HG03575 (cell line): ENCODE measurements at regions not wholly inside any gene's neighbourhood (a gene's known extent, or its start where the extent isn't known, plus 50 kb on each side); places are given as distances from the start of the nearest gene placed in this dataset.

Source experiments
- ATAC-seq: cut with Tn5 transposase; IDR thresholded peaks from one replicate; pipeline ENCODE4 v1.9.1; 2021; ENCODE audit not compliant: unreplicated experiment, insufficient number of reproducible peaks, low FRiP score; ENCODE audit errors: extremely low read depth

DNA sequence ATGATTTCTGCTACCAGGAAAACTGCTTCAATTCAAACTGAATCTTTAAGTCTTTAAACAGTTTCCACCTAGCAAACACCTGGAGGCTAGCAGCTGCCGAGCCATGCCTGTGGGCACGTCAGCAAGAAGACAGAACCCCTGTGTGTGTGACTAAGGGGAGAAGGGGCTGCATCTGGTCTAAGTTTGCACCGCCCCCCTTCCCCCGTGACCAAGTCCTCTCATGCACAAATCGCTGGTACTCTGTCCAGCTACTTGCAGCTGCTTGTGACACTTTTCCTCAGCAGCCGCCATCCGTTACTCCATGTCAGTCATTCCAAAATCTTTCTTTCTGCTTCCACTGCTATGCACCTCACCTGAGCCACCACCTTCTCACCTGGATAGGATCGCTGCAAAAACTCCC, 355.0 kb downstream of the SS18 start:
- no peak for ATAC-seq

- no peak for ATAC-seq
Observed at GRCh38 chr18:25734336-25734735, 356.1 kb downstream of the SS18 start.

DNA sequence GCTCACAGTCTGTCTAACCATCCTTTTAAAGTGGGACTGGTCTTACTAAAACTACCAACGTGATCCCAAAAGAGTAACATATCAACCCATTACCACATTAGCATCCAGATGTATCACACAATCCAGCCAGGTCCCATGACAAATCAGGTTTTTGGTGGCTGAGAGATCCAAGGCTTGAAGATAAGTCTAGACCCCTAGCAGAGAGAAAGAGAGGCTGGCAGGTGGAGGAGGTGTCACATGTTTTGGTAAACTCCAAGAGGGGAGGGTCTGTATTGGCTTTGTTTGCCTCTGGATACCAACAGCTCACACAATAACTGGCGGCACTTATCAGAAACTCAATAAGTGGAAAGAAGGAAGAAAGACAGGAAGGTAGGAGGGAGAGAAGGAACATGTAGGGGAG, 357.6 kb downstream of the SS18 start:
- no peak for ATAC-seq

DNA sequence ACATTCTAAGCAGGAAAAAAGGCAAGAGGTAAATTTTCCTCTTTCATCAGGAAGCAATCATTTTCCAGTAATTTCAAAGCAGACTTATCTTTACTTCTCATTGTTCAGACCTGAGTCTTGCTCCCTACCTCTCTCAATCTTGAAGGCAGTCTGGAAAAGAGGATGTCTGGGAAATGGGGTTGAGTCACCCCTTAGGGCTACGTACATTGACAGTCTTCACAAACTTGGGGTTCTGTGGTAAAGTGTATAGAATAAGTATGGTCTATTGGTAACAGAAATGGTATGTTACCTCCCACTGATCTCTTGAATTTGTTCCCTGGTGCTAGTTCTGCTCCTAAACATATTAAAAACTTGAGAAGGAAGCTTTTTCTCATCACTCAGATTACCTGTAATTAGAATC, 361.3 kb downstream of the SS18 start:
- no peak for ATAC-seq

DNA sequence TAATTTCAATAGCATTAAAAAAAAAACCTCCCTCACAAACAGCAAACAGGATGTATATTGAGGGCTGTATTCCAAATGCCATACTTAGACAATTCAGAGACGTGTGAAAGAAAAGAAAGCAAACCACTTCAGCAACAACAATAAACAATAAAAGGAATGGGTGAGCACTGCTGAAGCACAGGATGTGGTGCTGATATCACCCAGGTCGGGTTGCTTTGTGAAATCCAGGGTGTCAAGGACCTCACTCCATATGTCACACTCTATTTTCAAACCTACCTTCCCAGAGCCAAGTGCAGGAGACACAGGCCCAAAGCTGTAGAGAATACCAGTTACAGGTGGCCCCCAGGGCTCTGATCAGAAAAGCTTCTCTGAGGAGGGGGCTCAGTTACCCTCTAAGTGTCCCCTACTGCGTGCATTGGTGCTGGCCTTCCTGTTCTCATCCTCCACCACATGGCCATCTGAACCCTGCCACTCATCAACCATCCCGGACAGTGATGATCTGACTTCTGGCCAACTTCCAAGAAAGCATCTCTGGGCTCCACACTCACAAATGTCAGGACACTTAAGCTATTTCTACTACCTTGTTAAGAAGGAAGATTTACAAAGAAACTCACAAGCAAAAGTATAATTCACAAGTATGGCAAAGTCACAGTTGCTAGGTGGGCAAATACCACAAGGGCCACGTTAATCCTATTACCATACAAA, 363.0 kb downstream of the SS18 start:
- ATAC-seq = no peak

DNA sequence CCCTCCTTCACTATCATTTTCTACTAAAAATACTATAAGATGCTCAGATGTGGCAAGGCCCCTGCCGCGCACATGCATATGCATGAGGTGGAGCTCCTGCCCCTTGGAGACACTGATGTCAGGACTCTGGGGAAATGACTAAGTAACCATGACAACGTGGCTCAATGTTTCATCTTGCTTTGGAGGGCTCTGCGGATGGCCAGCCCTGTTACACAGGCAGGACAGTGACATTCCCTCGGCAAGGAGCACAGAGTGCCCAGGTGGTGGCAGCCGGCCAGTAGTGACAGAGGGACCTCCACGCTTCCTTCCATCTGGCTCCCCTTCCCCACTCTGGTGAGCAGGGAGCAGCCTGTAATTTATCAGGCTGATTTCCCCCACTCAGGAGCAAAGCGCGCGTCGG, 364.1 kb downstream of the SS18 start:
- ATAC-seq = no peak

DNA sequence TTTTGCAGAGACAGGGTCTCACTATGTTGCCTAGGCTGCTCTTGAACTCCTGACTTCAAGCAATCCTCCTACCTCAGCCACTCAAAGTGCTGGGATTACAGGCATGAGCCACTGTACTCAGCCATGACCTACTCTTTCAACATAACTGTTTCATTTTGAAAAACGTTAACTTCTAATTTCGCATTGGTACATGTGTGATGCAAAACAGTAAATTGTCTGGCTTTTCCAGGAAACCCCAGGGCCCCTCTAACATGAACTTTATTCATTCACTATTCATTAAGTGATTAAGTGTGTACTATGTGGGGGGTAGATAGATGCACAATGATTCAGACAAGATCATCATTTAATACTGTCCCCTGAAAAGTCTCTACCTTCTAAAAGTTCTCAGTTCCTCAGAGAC, 364.9 kb downstream of the SS18 start:
- no peak for ATAC-seq

- no peak for ATAC-seq
Observed at GRCh38 chr18:25724997-25725396, 365.4 kb downstream of the SS18 start.

DNA sequence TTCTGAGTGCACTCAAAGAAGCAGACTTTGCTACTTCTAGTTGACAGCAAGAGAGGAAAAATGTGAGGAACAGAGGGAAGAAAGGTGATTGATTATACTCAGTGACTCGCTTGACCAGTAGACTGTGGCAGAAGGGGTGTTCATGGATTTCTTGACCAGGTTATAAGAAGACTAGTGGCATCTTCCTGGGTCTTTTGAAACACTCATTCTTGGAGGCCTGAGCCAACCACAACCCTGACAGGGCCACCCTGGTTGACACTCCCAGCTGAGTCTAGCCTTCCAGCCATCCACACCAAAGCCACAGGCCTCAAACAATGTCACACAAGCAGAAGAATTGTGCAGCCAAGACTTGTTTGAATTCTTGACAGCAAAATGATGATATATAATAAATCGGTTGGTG, 366.3 kb downstream of the SS18 start:
- ATAC-seq = no peak

- no peak for ATAC-seq
Observed at GRCh38 chr18:25713103-25713502, 361.1 kb upstream of the ZNF521 start.

- no peak for ATAC-seq
Observed at GRCh38 chr18:25710981-25711380, 359.0 kb upstream of the ZNF521 start.

- ATAC-seq = no peak
Observed at GRCh38 chr18:25705650-25706049, 353.7 kb upstream of the ZNF521 start.

DNA sequence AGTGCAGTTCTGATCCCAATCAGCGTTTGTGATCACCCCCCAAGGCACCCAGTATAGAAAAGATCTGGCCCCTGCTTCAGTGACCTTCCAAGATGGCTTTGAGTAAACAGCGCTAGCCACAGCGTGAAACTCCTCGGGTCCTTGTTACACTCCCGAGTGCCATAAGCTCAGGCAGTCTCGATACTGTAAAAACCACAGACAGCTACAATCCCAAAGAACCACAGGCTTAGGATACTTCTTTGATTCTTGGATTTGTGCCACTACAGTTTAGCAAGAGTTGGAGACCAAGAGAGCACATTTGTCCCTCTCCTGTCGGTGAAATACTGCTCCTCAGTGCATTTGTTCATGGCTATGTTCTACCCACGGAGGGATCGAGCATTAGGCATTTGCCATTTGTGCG, 352.5 kb upstream of the ZNF521 start:
- ATAC-seq = no peak

GRCh38 chr18:25704071-25704470, 352.1 kb upstream of the ZNF521 start:
- ATAC-seq = no peak

- ATAC-seq = no peak
Observed at GRCh38 chr18:25701821-25702220, 349.9 kb upstream of the ZNF521 start.

GRCh38 chr18:25686960-25687500, 335.1 kb upstream of the ZNF521 start:
- ATAC-seq = no peak

DNA sequence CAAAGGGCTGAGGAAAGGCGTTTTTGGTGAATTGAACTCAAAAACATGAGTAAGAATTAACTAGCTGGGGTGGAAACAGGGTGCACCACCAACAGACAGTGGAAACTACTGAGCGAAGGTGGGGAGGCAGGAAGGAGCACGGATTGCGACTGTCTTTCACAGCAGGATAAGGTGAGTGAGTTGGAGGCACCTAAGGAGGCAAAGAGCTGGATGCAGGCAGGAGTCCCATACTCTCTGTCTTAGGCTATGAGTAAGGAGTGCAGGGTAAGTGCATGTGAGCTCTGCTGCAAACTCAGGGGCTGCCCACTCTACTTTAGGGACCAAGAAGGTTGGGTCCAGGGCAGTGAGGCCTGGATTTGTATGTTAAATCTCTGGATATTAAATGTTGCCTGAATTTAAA, 333.1 kb upstream of the ZNF521 start:
- ATAC-seq = no peak

- no peak for ATAC-seq
Observed at GRCh38 chr18:25679491-25679890, 327.5 kb upstream of the ZNF521 start.

DNA sequence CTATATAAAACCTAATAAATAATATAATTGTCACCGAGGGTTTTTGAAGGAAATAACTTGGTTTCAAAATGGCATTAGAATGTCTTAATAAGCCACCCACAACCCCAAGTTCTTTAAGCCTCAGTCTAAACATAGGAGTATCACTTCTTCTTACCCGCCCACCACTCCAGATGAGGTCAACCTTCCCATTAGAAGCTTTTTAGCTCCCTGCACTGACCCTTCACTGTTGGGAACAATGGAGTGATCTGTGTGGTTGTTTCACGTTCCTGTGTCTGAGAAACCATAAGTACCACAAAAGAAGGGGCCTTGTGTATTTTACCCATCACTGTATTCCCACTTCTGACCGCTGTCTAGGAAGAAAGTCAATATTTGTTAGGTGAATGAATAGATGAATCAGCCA, 326.3 kb upstream of the ZNF521 start:
- no peak for ATAC-seq

GRCh38 chr18:25675123-25675850, 323.3 kb upstream of the ZNF521 start:
- no peak for ATAC-seq
